ENCODE measurements at regions not wholly inside any gene's neighbourhood (a gene's known extent, or its start where the extent isn't known, plus 50 kb on each side); places are given as distances from the start of the nearest gene placed in this dataset.

- DNase-seq, result no peak
- ATAC-seq, result no peak
- intact Hi-C loops (cut with micrococcal nuclease), result no loop called here
Observed at GRCh38 chr1:188857526-188858087, 1620.1 kb downstream of the BRINP3 start.

DNA sequence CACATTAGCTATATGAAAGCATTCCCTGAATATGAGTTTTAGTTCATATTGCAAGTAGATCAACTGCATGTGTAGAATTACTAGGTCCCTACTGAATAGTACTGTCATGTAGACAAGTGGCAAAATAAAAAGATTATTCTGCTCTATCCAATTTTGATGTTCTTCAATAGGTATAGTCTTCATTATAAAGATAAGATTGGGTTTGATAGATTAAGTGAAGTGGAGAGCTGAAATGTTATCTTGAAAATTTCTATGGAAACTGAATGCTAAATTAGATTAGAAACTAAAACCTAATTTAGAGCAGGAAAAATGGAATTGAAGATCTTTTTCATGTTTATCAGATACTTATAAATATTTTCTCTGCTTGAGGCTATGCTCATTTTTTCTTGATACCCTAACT, 1610.0 kb downstream of the BRINP3 start:
- no peak for DNase-seq
- intact Hi-C loops (cut with micrococcal nuclease), result no loop called here

GRCh38 chr1:188871164-188871563, 1606.5 kb downstream of the BRINP3 start:
- intact Hi-C loops (cut with micrococcal nuclease), result no loop called here
- DNase-seq (no peak), ATAC-seq (no peak)

More for the DNA sequence above, 1610.0 kb downstream of the BRINP3 start:
- no peak for ATAC-seq

DNA sequence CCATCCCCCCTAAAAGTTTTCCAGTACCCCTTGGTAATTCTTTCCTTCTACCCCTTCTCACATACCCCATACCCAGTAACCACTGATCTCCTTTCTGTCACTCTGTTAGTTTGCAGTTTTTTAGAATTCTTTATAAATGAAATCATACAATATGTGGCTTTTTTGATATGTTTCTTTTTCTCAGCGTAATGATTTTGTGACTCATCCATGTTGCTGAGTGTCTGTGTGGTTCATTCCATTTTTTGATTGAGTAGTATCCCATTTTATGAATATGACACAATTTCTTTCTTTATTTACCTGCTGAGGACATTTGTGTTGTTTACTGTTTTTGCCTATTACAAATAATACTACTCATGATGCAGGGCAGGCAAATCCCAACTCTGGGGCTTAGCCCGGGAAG, 1605.3 kb downstream of the BRINP3 start:
- DNase-seq, result no peak

GRCh38 chr1:188877668-188878067, 1600.0 kb downstream of the BRINP3 start:
- DNase-seq (no peak), ATAC-seq (no peak)
- intact Hi-C loops (cut with micrococcal nuclease), result no loop called here

More for the DNA sequence above, 1605.3 kb downstream of the BRINP3 start:
- intact Hi-C loops (cut with micrococcal nuclease), result no loop called here
- no peak for ATAC-seq

GRCh38 chr1:188888386-188888785, 1589.3 kb downstream of the BRINP3 start:
- ATAC-seq (no peak), DNase-seq (no peak)
- intact Hi-C loops (cut with micrococcal nuclease), result no loop called here

GRCh38 chr1:188889166-188889565, 1588.5 kb downstream of the BRINP3 start:
- DNase-seq (no peak), ATAC-seq (no peak)
- intact Hi-C loops (cut with micrococcal nuclease), result no loop called here

DNA sequence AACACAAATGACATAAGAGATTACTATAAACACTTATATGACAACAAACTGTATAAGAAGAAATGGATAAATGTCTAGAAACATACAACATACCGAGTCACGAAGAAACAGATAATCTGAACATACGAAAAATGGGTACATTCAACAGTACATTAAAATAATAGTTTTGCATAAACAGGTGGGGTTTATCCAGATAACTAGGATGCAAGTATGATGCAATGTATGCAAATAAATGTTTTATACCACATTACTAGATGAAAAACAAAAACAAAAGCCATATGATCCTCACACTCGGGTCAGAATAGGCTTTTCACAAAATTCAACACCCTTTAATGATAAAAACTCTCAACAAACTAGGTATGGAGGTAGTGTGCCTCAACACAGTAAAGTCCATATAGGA, 1585.7 kb downstream of the BRINP3 start:
- ATAC-seq, result no peak
- intact Hi-C loops (cut with micrococcal nuclease), result no loop called here
- DNase-seq, result no peak

GRCh38 chr1:188895611-188896010, 1582.1 kb downstream of the BRINP3 start:
- intact Hi-C loops (cut with micrococcal nuclease), result no loop called here
- DNase-seq (no peak), ATAC-seq (no peak)

- ATAC-seq, result no peak
- DNase-seq, result no peak
- intact Hi-C loops (cut with micrococcal nuclease), result no loop called here
Observed at GRCh38 chr1:188903241-188903640, 1574.4 kb downstream of the BRINP3 start.

DNA sequence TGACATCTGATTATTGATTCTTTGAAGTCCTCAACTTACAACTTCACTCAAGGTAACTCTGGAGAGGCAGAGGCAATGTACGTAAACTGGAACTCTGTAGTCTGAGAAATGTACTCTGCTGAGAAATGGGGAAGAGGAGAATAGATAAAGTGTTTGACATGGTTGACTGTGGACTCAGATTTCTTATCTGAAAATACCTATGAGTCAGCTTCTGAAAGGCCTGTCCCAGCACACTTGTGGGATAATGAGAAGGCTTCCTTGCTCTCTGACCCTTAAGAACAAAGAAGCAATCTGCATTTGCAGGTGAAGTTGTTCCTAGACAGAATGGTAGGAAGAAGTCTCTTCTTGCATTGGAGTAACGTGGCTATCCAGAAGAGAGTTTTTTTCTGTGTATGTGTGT, 1573.5 kb downstream of the BRINP3 start:
- intact Hi-C loops (cut with micrococcal nuclease), result no loop called here
- DNase-seq (no peak), ATAC-seq (no peak)

GRCh38 chr1:188906921-188907641, 1570.6 kb downstream of the BRINP3 start:
- intact Hi-C loops (cut with micrococcal nuclease), result no loop called here
- ATAC-seq (no peak), DNase-seq (no peak)

DNA sequence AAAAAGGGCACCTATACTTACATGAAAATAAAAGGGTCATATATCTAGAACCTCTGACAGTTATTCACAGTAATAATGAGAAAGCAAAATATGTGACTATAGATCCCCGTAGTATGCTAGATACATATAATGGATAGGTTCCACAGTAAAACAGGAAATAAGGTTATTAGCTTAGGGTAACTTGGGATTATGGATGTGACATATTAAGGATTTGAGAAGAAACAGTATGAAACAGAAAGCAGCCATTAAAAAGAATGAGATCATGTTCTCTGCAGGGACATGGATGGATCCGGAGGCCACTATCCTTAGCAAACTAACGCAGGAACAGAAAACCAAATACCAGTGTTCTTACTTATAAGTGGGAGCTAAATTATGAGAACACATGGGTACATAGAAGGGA, 1547.3 kb downstream of the BRINP3 start:
- ATAC-seq, result no peak
- intact Hi-C loops (cut with micrococcal nuclease), result no loop called here

GRCh38 chr1:188931506-188931905, 1546.2 kb downstream of the BRINP3 start:
- intact Hi-C loops (cut with micrococcal nuclease), result no loop called here
- no peak for ATAC-seq
- DNase-seq, result no peak

More for the DNA sequence above, 1547.3 kb downstream of the BRINP3 start:
- no peak for DNase-seq

DNA sequence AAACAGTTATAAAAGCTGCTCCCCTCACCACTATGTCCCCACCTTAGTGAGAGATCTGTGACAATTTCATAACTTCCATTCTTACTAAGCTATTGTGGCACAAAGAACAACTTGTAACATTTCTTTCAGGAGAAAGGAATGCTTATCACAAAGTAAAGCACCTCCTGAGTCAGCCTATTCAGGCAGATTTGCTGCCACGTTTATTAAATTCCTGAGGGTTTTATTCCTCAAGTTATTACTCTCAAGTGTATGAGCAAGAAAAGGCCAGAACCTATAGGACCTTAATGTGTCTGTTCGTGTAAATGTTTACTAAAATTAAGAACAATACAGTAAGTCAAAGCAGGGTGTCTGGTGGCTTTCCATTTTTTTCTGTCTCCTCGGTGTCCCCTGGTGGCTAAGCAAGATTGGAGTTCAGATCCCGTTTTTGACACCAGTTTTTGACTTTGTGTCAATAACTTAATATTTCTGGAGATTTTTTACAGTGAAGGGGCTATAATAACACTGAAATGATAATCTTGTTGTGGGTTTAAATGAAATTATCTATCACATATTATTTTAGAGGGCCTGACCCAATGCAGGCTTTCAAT, 1539.6 kb downstream of the BRINP3 start:
- intact Hi-C loops (cut with micrococcal nuclease), result no loop called here
- ATAC-seq, result no peak
- DNase-seq, result no peak

DNA sequence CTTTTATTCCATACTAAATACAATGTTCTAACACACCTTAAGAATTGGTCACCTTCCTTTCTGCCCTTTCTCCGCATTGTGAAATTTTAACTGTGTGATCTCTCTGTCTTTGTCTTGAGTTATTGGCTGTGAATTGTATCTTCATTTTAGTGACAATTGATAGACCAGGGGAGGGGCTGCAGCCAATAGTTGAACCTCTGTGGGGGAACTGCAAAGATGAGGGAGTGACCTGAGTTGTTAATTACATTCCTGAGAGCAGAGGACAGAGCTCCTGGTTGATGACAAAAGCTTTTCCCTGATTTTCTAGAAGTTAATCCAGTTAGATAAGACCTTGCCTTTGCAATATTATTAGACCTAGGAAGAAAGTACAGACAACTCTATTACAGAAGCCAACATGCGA, 1535.7 kb downstream of the BRINP3 start:
- intact Hi-C loops (cut with micrococcal nuclease), result no loop called here
- ATAC-seq, result no peak
- DNase-seq, result no peak

- DNase-seq, result no peak
- intact Hi-C loops (cut with micrococcal nuclease), result no loop called here
- no peak for ATAC-seq
Observed at GRCh38 chr1:188949701-188950100, 1528.0 kb downstream of the BRINP3 start.

DNA sequence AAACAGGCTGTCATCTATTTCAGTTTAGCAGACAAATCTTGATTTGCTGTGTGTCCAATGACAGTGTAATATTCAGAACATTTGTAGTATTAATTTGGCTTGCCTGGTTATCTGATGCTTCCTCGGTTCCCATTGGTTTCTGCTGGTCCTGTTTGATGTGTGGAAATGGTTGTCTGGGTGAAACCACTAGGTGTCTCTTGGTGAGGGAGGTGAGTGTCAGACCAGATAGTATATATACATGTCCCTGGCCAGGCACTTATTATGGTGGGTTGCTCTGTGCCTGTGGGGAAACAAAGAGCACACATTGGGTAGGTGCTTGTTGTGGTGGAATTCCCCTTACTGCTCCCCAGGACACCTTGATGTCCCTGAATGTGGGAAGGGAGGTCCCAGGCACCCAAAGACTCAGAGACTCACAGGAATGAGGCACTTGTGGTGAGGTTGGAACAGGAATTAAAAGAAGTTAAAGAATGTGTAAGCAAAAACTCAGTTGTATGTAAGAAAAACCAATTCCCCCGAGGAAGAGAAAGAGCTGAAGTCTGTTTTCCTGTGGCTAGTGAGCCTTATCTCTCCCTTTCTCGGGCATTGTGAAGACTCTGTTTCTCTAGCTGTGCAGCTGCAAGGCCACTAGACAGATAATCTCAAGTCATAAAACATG, 1519.1 kb downstream of the BRINP3 start:
- intact Hi-C loops (cut with micrococcal nuclease), result no loop called here
- no peak for DNase-seq
- ATAC-seq, result no peak

GRCh38 chr1:188986745-188987417, 1490.8 kb downstream of the BRINP3 start:
- intact Hi-C loops (cut with micrococcal nuclease), result no loop called here
- DNase-seq (no peak), ATAC-seq (no peak)

DNA sequence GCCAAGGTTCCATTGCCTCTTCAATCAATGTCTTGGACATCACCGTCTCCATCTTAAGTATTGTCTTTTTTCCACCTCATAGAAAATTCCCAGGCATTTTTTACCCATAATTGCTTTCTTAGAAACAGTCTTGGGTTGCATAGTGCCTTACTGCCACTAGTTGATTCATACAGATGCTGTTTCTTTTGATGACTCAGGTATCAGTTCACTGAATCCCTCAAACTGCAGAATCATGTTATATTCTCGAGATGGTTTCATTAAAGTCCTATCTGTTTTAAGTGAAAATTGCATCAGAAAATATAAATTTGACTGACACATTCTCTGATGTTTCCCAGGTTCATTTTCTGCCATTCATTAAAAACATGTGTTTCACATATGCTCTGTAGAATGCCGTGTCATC, 1489.1 kb downstream of the BRINP3 start:
- intact Hi-C loops (cut with micrococcal nuclease), result no loop called here
- ATAC-seq, result no peak

More for the DNA sequence above, 1489.1 kb downstream of the BRINP3 start:
- DNase-seq, result no peak
